Neuronal stem cell (in vitro differentiated cells): ENCODE measurements at regions not wholly inside any gene's neighbourhood (a gene's known extent, or its start where the extent isn't known, plus 50 kb on each side); places are given as distances from the start of the nearest gene placed in this dataset.

Source experiments
- DNase-seq: peaks from one replicate; pipeline ENCODE4 v3.0.0-alpha.2; 2013; ENCODE audit warnings: low spot score
- H2AFZ ChIP-seq: one replicate; pipeline ENCODE4 v1.6.1; 2013; ENCODE audit warnings: mild to moderate bottlenecking, low read length, inconsistent platforms
- H2AK5ac ChIP-seq: 2 replicates; pipeline ENCODE4 v1.6.1; 2013; ENCODE audit warnings: low read depth, mild to moderate bottlenecking, inconsistent platforms, low read length, moderate library complexity, mixed read lengths
- H2BK120ac ChIP-seq: 2 replicates; pipeline ENCODE4 v1.6.1; 2013; ENCODE audit warnings: low read depth, mild to moderate bottlenecking, inconsistent platforms, low read length, moderate library complexity, mixed read lengths
- H2BK12ac ChIP-seq: one replicate; pipeline ENCODE4 v1.6.1; 2013; ENCODE audit warnings: low read length, inconsistent platforms
- H2BK15ac ChIP-seq: 2 replicates; pipeline ENCODE4 v1.6.1; 2013; ENCODE audit warnings: mild to moderate bottlenecking, low read length, inconsistent platforms, mixed read lengths
- H2BK5ac ChIP-seq: one replicate; pipeline ENCODE4 v1.6.1; 2013; ENCODE audit warnings: inconsistent platforms, mild to moderate bottlenecking, low read length, moderate library complexity
- H3K14ac ChIP-seq: one replicate; pipeline ENCODE4 v1.6.1; 2013; ENCODE audit warnings: low read length, inconsistent platforms
- H3K18ac ChIP-seq: 2 replicates; pipeline ENCODE4 v1.6.1; 2013; ENCODE audit warnings: low read length, inconsistent platforms
- H3K23ac ChIP-seq: 2 replicates; pipeline ENCODE4 v1.6.1; 2013; ENCODE audit warnings: low read depth, mild to moderate bottlenecking, mixed read lengths, low read length, inconsistent platforms; ENCODE audit not compliant: poor library complexity
- H3K27ac ChIP-seq: replicated peaks from 3 replicates; pipeline ENCODE4 v1.5.1; 2013; ENCODE audit warnings: low read length, inconsistent platforms
- H3K27me3 ChIP-seq, 3 experiments: 2 replicates each; pipeline ENCODE4 v1.6.1; 2013; ENCODE audit warnings: low read length in 3 of 3, mild to moderate bottlenecking in 2 of 3, inconsistent platforms in 1 of 3, low read depth in 1 of 3, mixed read lengths in 1 of 3, moderate library complexity in 1 of 3; ENCODE audit not compliant: control insufficient read depth in 3 of 3, insufficient read depth in 3 of 3
- H3K36me3 ChIP-seq, 2 donors: replicated peaks in 1 of 2; 2 replicates each; pipeline ENCODE4 v1.6.1; 2013; ENCODE audit warnings: low read length in 2 of 2; ENCODE audit not compliant: control insufficient read depth in 2 of 2, insufficient read depth in 2 of 2
- H3K4ac ChIP-seq: 2 replicates; pipeline ENCODE4 v1.6.1; 2013; ENCODE audit warnings: inconsistent platforms, mild to moderate bottlenecking, low read length, moderate library complexity
- H3K4me1 ChIP-seq, 2 donors: 1 replicate in 1 of 2; 2 replicates in 1 of 2; pipeline ENCODE4 v1.6.1; 2013; ENCODE audit warnings: low read length in 2 of 2, low read depth in 1 of 2; ENCODE audit not compliant: control insufficient read depth in 2 of 2, insufficient read depth in 1 of 2
- H3K4me2 ChIP-seq: one replicate; pipeline ENCODE4 v1.6.1; 2013; ENCODE audit warnings: mild to moderate bottlenecking, low read length, inconsistent platforms; ENCODE audit not compliant: insufficient read depth, poor library complexity, severe bottlenecking
- H3K4me3 ChIP-seq, 2 donors: 2 replicates each; pipeline ENCODE4 v1.5.1; 2013; ENCODE audit warnings: low read length in 2 of 2, mild to moderate bottlenecking in 2 of 2, inconsistent platforms in 1 of 2, moderate library complexity in 1 of 2
- H3K79me1 ChIP-seq: one replicate; pipeline ENCODE4 v1.6.1; 2013; ENCODE audit warnings: low read depth, mild to moderate bottlenecking, inconsistent platforms, low read length, moderate library complexity
- H3K9ac ChIP-seq: one replicate; pipeline ENCODE4 v1.6.1; 2013; ENCODE audit warnings: mild to moderate bottlenecking, low read depth, low read length, inconsistent platforms; ENCODE audit not compliant: poor library complexity
- H3K9me3 ChIP-seq, 2 donors: replicated peaks in 1 of 2; 2 replicates each; pipeline versions ENCODE3 to v1.6.1; 2013; ENCODE audit warnings: low read length in 2 of 2, mild to moderate bottlenecking in 2 of 2, inconsistent platforms in 1 of 2, low read depth in 1 of 2, mixed read lengths in 1 of 2, moderate library complexity in 1 of 2; ENCODE audit not compliant: control insufficient read depth in 2 of 2, insufficient read depth in 1 of 2
- H4K8ac ChIP-seq: one replicate; pipeline ENCODE4 v1.6.1; 2013; ENCODE audit warnings: low read depth, mild to moderate bottlenecking, inconsistent platforms, low read length, moderate library complexity
- H4K91ac ChIP-seq: one replicate; pipeline ENCODE4 v1.6.1; 2013; ENCODE audit warnings: low read length, low read depth, mild to moderate bottlenecking, inconsistent platforms; ENCODE audit not compliant: poor library complexity
- WGBS, 2 donors: extraction: QIAGEN DNeasy Blood & Tissue Kit; methylation state at CpG; one replicate each; pipeline ENCODE4 v1.1.7; 2013; ENCODE audit warnings: missing lambda C conversion rate in 2 of 2, mixed read lengths in 1 of 2; ENCODE audit not compliant: insufficient read length in 2 of 2, insufficient replicate concordance in 1 of 2; ENCODE audit errors: extremely low coverage in 2 of 2; 5-methylcytosine and 5-hydroxymethylcytosine counted together

DNA sequence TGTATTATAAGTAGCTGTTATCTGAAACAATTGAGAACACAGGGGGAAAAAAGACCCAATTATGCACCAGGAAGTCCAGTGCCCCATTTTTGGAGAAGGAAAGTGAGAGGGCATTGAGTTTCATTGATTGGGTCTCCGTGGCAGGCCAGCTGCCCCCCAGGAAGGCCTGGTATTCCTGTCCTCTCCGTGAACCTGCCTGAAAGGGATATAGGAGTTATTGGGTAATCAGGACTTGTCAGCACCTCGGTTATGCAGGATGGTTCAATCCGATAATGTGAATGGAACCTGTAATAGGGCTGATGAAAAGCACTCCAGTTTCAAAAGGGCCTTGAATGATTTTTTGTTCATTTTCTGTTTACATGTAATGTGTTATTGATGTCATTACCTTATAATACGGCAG, 122.0 kb upstream of the RARB start:
- no peaks in the 10 kb centered on the region for H3K79me1 ChIP-seq
- no peak overlapping the region for H2BK120ac ChIP-seq
- DNase-seq: no peak
- H3K14ac ChIP-seq: no peak overlapping the region
- no peak overlapping the region for H2BK15ac ChIP-seq
- no peak overlapping the region for H4K8ac ChIP-seq
- H3K4me3 ChIP-seq: no peak overlapping the region
- H3K23ac ChIP-seq: no peak overlapping the region
- WGBS, 2 donors: no CpG with 5 or more reads among the region's 5 CpGs
- no peak overlapping the region for H3K27ac ChIP-seq
- H3K36me3 ChIP-seq: no peaks in the 10 kb centered on the region
- H3K9me3 ChIP-seq: peaks cover 0 to 2% of the 10 kb centered on the region in 2 donors
- peaks cover 3 to 4% of the 10 kb centered on the region in 2 donors for H3K4me1 ChIP-seq
- no peaks in the 10 kb centered on the region for H3K27me3 ChIP-seq
- H2BK12ac ChIP-seq: no peak overlapping the region
- no peak overlapping the region for H3K9ac ChIP-seq
- H2AFZ ChIP-seq: no peak overlapping the region
- no peak overlapping the region for H3K4ac ChIP-seq
- no peak overlapping the region for H2BK5ac ChIP-seq
- no peak overlapping the region for H3K4me2 ChIP-seq
- H4K91ac ChIP-seq: no peak overlapping the region
- H3K18ac ChIP-seq: no peak overlapping the region
- no peak overlapping the region for H2AK5ac ChIP-seq

- H2AFZ ChIP-seq: no peak overlapping the region
- no peak overlapping the region for H3K18ac ChIP-seq
- no peaks in the 10 kb centered on the region for H3K36me3 ChIP-seq
- no peak overlapping the region for H2BK5ac ChIP-seq
- H2AK5ac ChIP-seq: no peak overlapping the region
- no peak overlapping the region for H3K23ac ChIP-seq
- H2BK15ac ChIP-seq: no peak overlapping the region
- no peak overlapping the region for H3K4me2 ChIP-seq
- H3K4ac ChIP-seq: no peak overlapping the region
- no peak overlapping the region for H3K4me3 ChIP-seq
- no peak for DNase-seq
- no peak overlapping the region for H4K8ac ChIP-seq
- H3K9me3 ChIP-seq: no peaks in the 10 kb centered on the region
- no peak overlapping the region for H2BK120ac ChIP-seq
- H2BK12ac ChIP-seq: no peak overlapping the region
- H3K27me3 ChIP-seq: no peaks in the 10 kb centered on the region
- no peaks in the 10 kb centered on the region for H3K79me1 ChIP-seq
- H3K14ac ChIP-seq: no peak overlapping the region
- H3K4me1 ChIP-seq: peaks cover 3 to 4% of the 10 kb centered on the region in 2 donors
- H3K9ac ChIP-seq: no peak overlapping the region
- H4K91ac ChIP-seq: no peak overlapping the region
- H3K27ac ChIP-seq: no peak overlapping the region
- no CpG with 5 or more reads among the region's 2 CpGs for WGBS, 2 donors
Observed at GRCh38 chr3:25306705-25307104, 121.4 kb upstream of the RARB start.

DNA sequence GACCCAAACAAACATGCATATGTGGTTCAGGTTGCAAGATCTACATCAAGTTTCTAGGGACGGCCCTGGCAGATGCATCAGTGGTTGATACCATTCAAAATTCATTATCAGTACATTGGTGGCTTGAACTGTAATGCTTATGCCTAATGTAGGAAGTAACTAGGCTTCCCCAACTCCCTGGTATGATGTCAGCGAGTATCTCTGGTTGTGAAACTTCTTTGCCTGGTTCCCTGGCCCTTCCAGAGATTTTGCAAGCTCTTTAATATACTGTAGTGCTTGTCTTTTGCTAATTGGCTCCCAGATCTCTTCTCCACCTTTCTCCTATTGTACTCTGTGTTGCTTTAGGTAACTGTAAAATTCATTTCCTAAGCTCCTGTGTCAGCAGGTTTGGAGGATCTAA, 114.8 kb upstream of the RARB start:
- no peak overlapping the region for H3K4ac ChIP-seq
- H3K4me1 ChIP-seq: no peaks in the 10 kb centered on the region
- no peak for DNase-seq
- no peak overlapping the region for H2BK120ac ChIP-seq
- no peak overlapping the region for H4K8ac ChIP-seq
- H3K36me3 ChIP-seq: no peaks in the 10 kb centered on the region
- H4K91ac ChIP-seq: no peak overlapping the region
- no peak overlapping the region for H2AK5ac ChIP-seq
- no peaks in the 10 kb centered on the region for H3K27me3 ChIP-seq
- WGBS, 2 donors: no CpG with 5 or more reads among the region's 2 CpGs
- no peaks in the 10 kb centered on the region for H3K79me1 ChIP-seq
- H3K18ac ChIP-seq: no peak overlapping the region
- no peak overlapping the region for H2BK12ac ChIP-seq
- no peak overlapping the region for H2BK5ac ChIP-seq
- no peak overlapping the region for H3K4me3 ChIP-seq
- no peak overlapping the region for H3K27ac ChIP-seq
- no peak overlapping the region for H3K9ac ChIP-seq
- H2AFZ ChIP-seq: no peak overlapping the region
- H2BK15ac ChIP-seq: no peak overlapping the region
- H3K14ac ChIP-seq: no peak overlapping the region
- no peaks in the 10 kb centered on the region for H3K9me3 ChIP-seq
- no peak overlapping the region for H3K4me2 ChIP-seq
- no peak overlapping the region for H3K23ac ChIP-seq

DNA sequence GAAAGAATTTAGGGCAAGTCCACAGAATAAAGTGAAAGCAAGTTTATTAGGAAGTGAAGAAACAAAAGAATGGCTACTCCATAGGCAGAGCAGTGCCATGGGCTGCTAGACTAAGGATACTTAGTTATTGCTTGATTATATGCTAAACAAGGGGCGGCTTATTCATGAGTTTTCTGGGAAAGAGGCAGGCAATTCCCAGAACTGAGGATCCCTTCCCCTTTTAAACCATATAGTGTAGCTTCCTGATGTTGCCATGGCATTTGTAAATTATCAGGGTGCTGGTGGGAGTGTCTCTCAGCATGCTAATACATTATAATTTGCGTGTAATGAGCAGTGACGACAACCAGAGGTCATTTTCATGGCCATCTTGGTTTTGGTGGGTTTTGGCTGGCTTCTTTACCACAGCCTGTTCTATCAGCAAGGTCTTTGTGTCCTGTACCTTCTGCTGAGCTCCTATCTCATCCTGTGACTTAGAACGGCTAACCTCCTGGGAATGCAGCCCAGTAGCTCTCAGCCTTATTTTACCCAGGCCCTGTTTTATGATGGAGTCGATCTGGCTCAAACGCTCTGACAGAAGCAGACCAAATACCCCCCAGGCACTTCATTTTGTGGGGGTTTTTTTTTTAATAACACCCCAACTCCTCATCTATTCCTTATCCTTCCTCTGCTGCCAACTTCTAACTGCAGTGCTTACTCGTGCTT, 103.0 kb upstream of the RARB start:
- H3K27me3 ChIP-seq: no peaks in the 10 kb centered on the region
- no peaks in the 10 kb centered on the region for H3K9me3 ChIP-seq
- H3K4me1 ChIP-seq: peaks cover 0 to 4% of the 10 kb centered on the region in 2 donors
- H3K4me3 ChIP-seq: no peak overlapping the region
- no CpG with 5 or more reads among the region's 7 CpGs for WGBS, 2 donors
- peak overlapping the region; percentile 75 for H2AFZ ChIP-seq
- no peak overlapping the region for H3K18ac ChIP-seq
- no peak overlapping the region for H2BK15ac ChIP-seq
- H4K8ac ChIP-seq: no peak overlapping the region
- no peak for DNase-seq
- H3K27ac ChIP-seq: no peak overlapping the region
- no peak overlapping the region for H3K23ac ChIP-seq
- H3K4ac ChIP-seq: no peak overlapping the region
- no peaks in the 10 kb centered on the region for H3K36me3 ChIP-seq
- no peak overlapping the region for H2BK120ac ChIP-seq
- H3K4me2 ChIP-seq: no peak overlapping the region
- H2AK5ac ChIP-seq: no peak overlapping the region
- no peak overlapping the region for H3K9ac ChIP-seq
- H2BK5ac ChIP-seq: no peak overlapping the region
- H2BK12ac ChIP-seq: no peak overlapping the region
- H4K91ac ChIP-seq: no peak overlapping the region
- no peak overlapping the region for H3K14ac ChIP-seq
- H3K79me1 ChIP-seq: no peaks in the 10 kb centered on the region
